ENCODE measurements at regions not wholly inside any gene's neighbourhood (a gene's known extent, or its start where the extent isn't known, plus 50 kb on each side); places are given as distances from the start of the nearest gene placed in this dataset.

DNA sequence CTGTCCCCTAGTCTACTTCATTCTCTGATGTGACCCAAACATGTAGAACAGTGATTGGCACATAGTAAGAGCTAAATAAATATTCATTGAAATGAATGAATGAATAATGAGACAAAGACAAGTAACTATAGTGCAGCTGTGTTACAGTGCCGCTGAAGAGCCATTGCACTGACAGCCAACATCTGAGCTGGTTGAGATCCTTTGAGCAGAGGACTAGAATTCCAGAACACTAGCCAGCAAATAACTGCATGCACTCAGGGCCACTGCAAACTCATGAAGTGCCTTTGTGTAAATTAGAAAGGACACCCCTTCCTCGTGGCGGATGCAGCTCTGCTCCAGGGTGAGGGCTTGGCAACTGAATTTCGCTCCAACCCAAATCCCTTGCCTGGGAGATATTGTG is 230.3 kb upstream of the CDYL start:
- intact Hi-C loops (cut with micrococcal nuclease): no loop called here
- no peak overlapping the region for H3K4me3 Mint-ChIP-seq
- no peaks in the 10 kb centered on the region for H3K9me3 Mint-ChIP-seq
- H3K36me3 Mint-ChIP-seq (ENCODE audit: low read depth): no peaks in the 10 kb centered on the region
- POLR2A ChIA-PET: interaction anchor here (0.6 kb wide), 1 partner anchor 1842 kb away, joined by 3 read pairs; no protein-coding TSS in a partner anchor
- H3K27ac Mint-ChIP-seq: no peak overlapping the region
- peaks cover 7% of the 10 kb centered on the region for H3K27me3 Mint-ChIP-seq
- DNase-seq (no peak), ATAC-seq (no peak)
- no peak for TF ChIP-seq CTCF (IDR thresholded peaks at IDR 0.05)
- H3K4me1 Mint-ChIP-seq (ENCODE audit: low read depth): no peaks in the 10 kb centered on the region
- CTCF ChIA-PET: no interaction called here

DNA sequence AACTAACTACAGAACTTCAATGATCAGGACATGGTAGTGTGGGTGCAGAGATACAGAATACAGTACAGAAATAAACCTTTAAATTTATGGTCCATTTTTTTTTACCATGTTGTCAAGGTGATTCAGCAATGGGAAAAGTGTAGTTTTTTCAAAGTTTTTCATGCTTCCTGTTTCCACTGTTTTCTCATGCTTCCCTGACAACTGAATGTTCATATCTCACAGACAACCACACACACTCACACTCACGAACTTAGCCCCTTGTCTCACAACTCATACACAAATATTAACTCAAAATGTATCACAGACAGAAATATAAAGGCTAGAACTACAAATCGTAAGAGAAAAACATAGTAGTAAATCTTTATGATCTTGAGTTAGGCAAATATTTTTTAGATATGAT is 232.6 kb upstream of the CDYL start:
- ChIA-PET POLR2A (no interaction called here), CTCF (no interaction called here)
- ATAC-seq (no peak), DNase-seq (no peak)
- Mint-ChIP-seq H3K9me3 (no peaks in the 10 kb centered on the region), H3K27ac (no peak overlapping the region), H3K27me3 (peaks cover 9% of the 10 kb centered on the region), H3K36me3 (ENCODE audit: low read depth) (no peaks in the 10 kb centered on the region), H3K4me1 (ENCODE audit: low read depth) (no peaks in the 10 kb centered on the region), H3K4me3 (no peak overlapping the region)
- no peak for TF ChIP-seq CTCF (IDR thresholded peaks at IDR 0.05)
- intact Hi-C loops (cut with micrococcal nuclease): no loop called here

DNA sequence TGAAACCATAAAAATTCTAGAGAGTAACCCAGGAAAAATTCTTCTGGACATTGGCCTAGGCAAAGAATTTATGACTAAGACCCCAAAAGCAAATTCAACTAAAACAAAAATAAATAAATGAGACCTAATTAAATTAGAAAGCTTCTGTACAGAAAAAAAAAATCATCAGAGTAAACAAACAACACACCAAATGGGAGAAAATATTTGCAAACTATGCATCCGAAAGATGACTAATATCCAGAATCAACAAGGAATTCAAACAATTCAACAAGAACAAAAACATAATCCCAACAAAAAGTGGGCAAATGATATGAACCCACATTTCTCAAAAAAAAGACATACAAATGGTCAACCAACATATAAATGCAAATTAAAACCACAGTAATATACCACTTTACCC is 242.6 kb upstream of the CDYL start:
- Mint-ChIP-seq H3K27me3 (peaks cover 24% of the 10 kb centered on the region), H3K9me3 (peaks cover 17% of the 10 kb centered on the region), H3K27ac (no peak overlapping the region), H3K4me1 (ENCODE audit: low read depth) (no peaks in the 10 kb centered on the region), H3K36me3 (ENCODE audit: low read depth) (no peaks in the 10 kb centered on the region), H3K4me3 (no peak overlapping the region)
- intact Hi-C loops (cut with micrococcal nuclease): no loop called here
- DNase-seq: no peak
- CTCF ChIA-PET: no interaction called here
- no peak for ATAC-seq
- no peak for TF ChIP-seq CTCF (IDR thresholded peaks at IDR 0.05)
- POLR2A ChIA-PET: no interaction called here

- H3K4me1 Mint-ChIP-seq (ENCODE audit: low read depth): no peaks in the 10 kb centered on the region
- intact Hi-C loops (cut with micrococcal nuclease): no loop called here
- no peak for TF ChIP-seq CTCF (IDR thresholded peaks at IDR 0.05)
- ATAC-seq (no peak), DNase-seq (no peak)
- CTCF ChIA-PET: no interaction called here
- POLR2A ChIA-PET: no interaction called here
- peaks cover 23% of the 10 kb centered on the region for H3K9me3 Mint-ChIP-seq
- peaks cover 27% of the 10 kb centered on the region for H3K27me3 Mint-ChIP-seq
- no peaks in the 10 kb centered on the region for H3K36me3 Mint-ChIP-seq (ENCODE audit: low read depth)
- H3K27ac Mint-ChIP-seq: no peak overlapping the region
- H3K4me3 Mint-ChIP-seq: no peak overlapping the region
Observed at GRCh38 chr6:4531406-4531805, 244.8 kb upstream of the CDYL start.

DNA sequence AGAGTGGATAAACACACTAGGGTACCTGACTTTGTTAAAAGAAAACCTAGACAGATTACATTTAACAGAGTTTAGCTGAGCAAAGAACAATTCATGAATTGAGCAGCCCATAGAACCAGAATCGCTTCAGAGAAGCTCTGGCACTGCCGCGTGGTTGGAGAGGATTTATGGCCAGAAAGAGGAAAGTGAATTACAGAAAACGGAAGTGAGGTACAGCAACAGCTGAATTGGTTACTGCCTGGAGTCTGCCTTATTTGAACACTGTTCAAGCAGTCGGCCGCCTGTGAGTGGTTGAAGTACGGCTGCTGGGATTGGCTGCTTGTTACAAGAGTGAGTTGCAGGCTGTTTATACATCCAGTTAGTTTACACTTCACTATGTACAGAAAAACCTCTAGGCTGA is 253.8 kb upstream of the CDYL start:
- no peak for ATAC-seq
- no peaks in the 10 kb centered on the region for H3K4me1 Mint-ChIP-seq (ENCODE audit: low read depth)
- no peaks in the 10 kb centered on the region for H3K36me3 Mint-ChIP-seq (ENCODE audit: low read depth)
- ChIA-PET CTCF (no interaction called here), POLR2A (no interaction called here)
- H3K4me3 Mint-ChIP-seq: no peak overlapping the region
- H3K27ac Mint-ChIP-seq: no peak overlapping the region
- TF ChIP-seq CTCF (IDR thresholded peaks at IDR 0.05): no peak
- intact Hi-C loops (cut with micrococcal nuclease): no loop called here
- peaks cover 24% of the 10 kb centered on the region for H3K27me3 Mint-ChIP-seq
- no peak for DNase-seq
- H3K9me3 Mint-ChIP-seq: peaks cover 2% of the 10 kb centered on the region

All from activated CD8-positive, alpha-beta T cell treated with anti-CD3 and anti-CD28 coated beads for 36 hours (primary cell).